Pons (tissue), 1 donor: ENCODE measurements at regions not wholly inside any gene's neighbourhood (a gene's known extent, or its start where the extent isn't known, plus 50 kb on each side); places are given as distances from the start of the nearest gene placed in this dataset.

Source experiments
- DNase-seq: peaks from one replicate; pipeline ENCODE4 v3.0.0-alpha.2; 2016; ENCODE audit warnings: low spot score

- no peak for DNase-seq
Measured at GRCh38 chr5:156147944-156148285, 179.0 kb upstream of the SGCD start.

- DNase-seq, result no peak
Measured at GRCh38 chr5:156148301-156148700, 178.7 kb upstream of the SGCD start.

GRCh38 chr5:156149213-156149612 lies 177.8 kb upstream of the SGCD start:
- no peak for DNase-seq

GRCh38 chr5:156153602-156154001 lies 173.4 kb upstream of the SGCD start:
- no peak for DNase-seq

GRCh38 chr5:156154757-156155156 lies 172.2 kb upstream of the SGCD start:
- no peak for DNase-seq

GRCh38 chr5:156155598-156155997 lies 171.4 kb upstream of the SGCD start:
- no peak for DNase-seq

- DNase-seq, result no peak
Measured at GRCh38 chr5:156164306-156164705, 162.7 kb upstream of the SGCD start.

- DNase-seq, result no peak
Measured at GRCh38 chr5:156169495-156169894, 157.5 kb upstream of the SGCD start.

GRCh38 chr5:156170351-156170961 lies 156.5 kb upstream of the SGCD start:
- DNase-seq, result no peak

GRCh38 chr5:156174225-156174624 lies 152.7 kb upstream of the SGCD start:
- DNase-seq, result no peak

- DNase-seq, result no peak
Measured at GRCh38 chr5:156178117-156178516, 148.8 kb upstream of the SGCD start.

GRCh38 chr5:156181656-156182055 lies 145.3 kb upstream of the SGCD start:
- no peak for DNase-seq

- DNase-seq, result no peak
Measured at GRCh38 chr5:156182174-156182967, 144.6 kb upstream of the SGCD start.

- no peak for DNase-seq
Measured at GRCh38 chr5:156186760-156187159, 140.2 kb upstream of the SGCD start.

- DNase-seq, result no peak
Measured at GRCh38 chr5:156188016-156188415, 138.9 kb upstream of the SGCD start.

GRCh38 chr5:156189628-156190027 lies 137.3 kb upstream of the SGCD start:
- DNase-seq, result no peak

- DNase-seq, result no peak
Measured at GRCh38 chr5:156191547-156191946, 135.4 kb upstream of the SGCD start.

GRCh38 chr5:156197042-156197635 lies 129.8 kb upstream of the SGCD start:
- no peak for DNase-seq

GRCh38 chr5:156199045-156199444 lies 127.9 kb upstream of the SGCD start:
- no peak for DNase-seq

GRCh38 chr5:156200938-156201787 lies 125.8 kb upstream of the SGCD start:
- DNase-seq, result no peak

GRCh38 chr5:156201788-156202403 lies 125.1 kb upstream of the SGCD start:
- DNase-seq, result peak; percentile 10

GRCh38 chr5:156208271-156208670 lies 118.7 kb upstream of the SGCD start:
- no peak for DNase-seq
